Neural cell (in vitro differentiated cells): ENCODE measurements at regions not wholly inside any gene's neighbourhood (a gene's known extent, or its start where the extent isn't known, plus 50 kb on each side); places are given as distances from the start of the nearest gene placed in this dataset.

Experiments
- CTCF ChIP-seq: fragments of 450-650 bp; IDR thresholded peaks from 2 replicates; pipeline ENCODE4 v1.5.1; 2014; ENCODE audit warnings: antibody characterized with exemption, mild to moderate bottlenecking, moderate library complexity; ENCODE audit not compliant: poor library complexity, severe bottlenecking
- EZH2 ChIP-seq: fragments of 200-600, 300-800 bp; shearing (Covaris generic), sonication (generic); IDR thresholded peaks from 2 replicates; pipeline ENCODE4 v1.6.1; 2014; ENCODE audit warnings: antibody characterized with exemption, low read length, borderline replicate concordance, mild to moderate bottlenecking; ENCODE audit not compliant: insufficient read depth, poor library complexity, severe bottlenecking
- MXI1 ChIP-seq: fragments of 450-650 bp; conservative IDR thresholded peaks from 2 replicates; pipeline ENCODE4 v1.6.1; 2014; ENCODE audit warnings: antibody characterized with exemption, mild to moderate bottlenecking; ENCODE audit not compliant: poor library complexity, severe bottlenecking
- POLR2AphosphoS5 ChIP-seq: IDR thresholded peaks from 2 replicates; pipeline ENCODE4 v1.6.1; 2012
- RAD21 ChIP-seq: fragments of 450-650 bp; conservative IDR thresholded peaks from 2 replicates; pipeline ENCODE4 v1.6.1; 2014; ENCODE audit warnings: antibody characterized with exemption, mild to moderate bottlenecking, moderate library complexity
- REST ChIP-seq: IDR thresholded peaks from 2 replicates; pipeline ENCODE4 v1.6.1; 2012; ENCODE audit warnings: borderline replicate concordance
- TAF1 ChIP-seq: IDR thresholded peaks from 2 replicates; pipeline ENCODE4 v1.6.1; 2012; ENCODE audit warnings: low read depth

- TF ChIP-seq CTCF (no peak), POLR2AphosphoS5 (no peak), TAF1 (no peak), RAD21 (no peak), REST (no peak), EZH2 (no peak), MXI1 (no peak)
These were observed 602.4 kb upstream of the CLINT1 start for GRCh38 chr5:158461240-158461854.
